Cardiac muscle cell (in vitro differentiated cells and primary cell): ENCODE measurements at regions not wholly inside any gene's neighbourhood (a gene's known extent, or its start where the extent isn't known, plus 50 kb on each side); places are given as distances from the start of the nearest gene placed in this dataset.
A peak's percentile ranks its signal among the peaks of the same experiment; 100 is the strongest.
"Not testable (repeated sequence)": the region's sequence is repeated elsewhere in the genome, so short reads cannot be mapped to it uniquely, and the experiment has no call there.

ENCODE experiments used
- DNase-seq, 2 donors: peaks; one replicate each; pipeline versions ENCODE4 v3.0.0 to v3.0.0-alpha.2; 2010 to 2017; ENCODE audit warnings: low read depth in 1 of 2, low spot score in 1 of 2
- H3K27ac ChIP-seq: fragments of 200-600 bp; sonication (generic); 2 replicates; pipeline ENCODE4 v1.5.1; 2016
- H3K27me3 ChIP-seq: fragments of 200-600 bp; sonication (generic); 2 replicates; pipeline ENCODE4 v1.6.0; 2016; ENCODE audit warnings: control low read depth
- H3K36me3 ChIP-seq: fragments of 200-600 bp; sonication (generic); 2 replicates; pipeline ENCODE4 v1.5.1; 2016; ENCODE audit warnings: control low read depth
- H3K4me1 ChIP-seq: fragments of 200-600 bp; sonication (generic); 2 replicates; pipeline ENCODE4 v1.8.1; 2017; ENCODE audit warnings: low read depth, mild to moderate bottlenecking, mixed run types
- H3K4me3 ChIP-seq: fragments of 200-600 bp; sonication (generic); 2 replicates; pipeline ENCODE4 v1.5.1; 2016; ENCODE audit warnings: mild to moderate bottlenecking
- H3K9me3 ChIP-seq: fragments of 200-600 bp; sonication (generic); 2 replicates; pipeline ENCODE4 v1.5.1; 2017; ENCODE audit warnings: low read depth, mild to moderate bottlenecking, control low read depth
- TF ChIP-seq, protein P1 (sequence below): IDR thresholded peaks from 2 replicates; pipeline ENCODE4 v1.5.1; 2012; ENCODE audit warnings: low read depth, mild to moderate bottlenecking, low read length

DNA sequence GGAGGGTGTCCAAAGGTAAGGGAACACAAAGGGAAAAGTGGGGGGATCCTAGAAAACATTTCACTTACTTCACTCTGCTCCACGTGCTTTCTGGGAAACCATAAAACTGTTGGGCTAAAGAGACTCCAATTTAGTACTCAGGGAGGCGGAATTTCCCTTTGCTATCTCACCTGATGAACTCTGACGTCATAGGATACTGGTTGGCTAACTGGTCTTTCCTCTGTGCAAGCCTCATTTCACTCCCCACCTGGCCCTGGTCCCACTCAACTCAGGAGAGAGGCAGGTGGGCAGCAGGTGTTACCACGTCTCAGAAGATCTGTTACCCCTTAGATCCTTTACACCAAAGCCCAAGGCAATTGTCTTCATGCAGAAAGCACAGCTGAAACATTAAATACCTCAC is 51.8 kb upstream of the PMAIP1 start:
- Histone ChIP-seq H3K36me3 (no peaks in the 10 kb centered on the region), H3K4me1 (no peaks in the 10 kb centered on the region), H3K4me3 (no peak overlapping the region), H3K27ac (no peak overlapping the region), H3K9me3 (no peaks in the 10 kb centered on the region), H3K27me3 (no peaks in the 10 kb centered on the region)
- DNase-seq = no peak
- TF ChIP-seq, protein P1, sequence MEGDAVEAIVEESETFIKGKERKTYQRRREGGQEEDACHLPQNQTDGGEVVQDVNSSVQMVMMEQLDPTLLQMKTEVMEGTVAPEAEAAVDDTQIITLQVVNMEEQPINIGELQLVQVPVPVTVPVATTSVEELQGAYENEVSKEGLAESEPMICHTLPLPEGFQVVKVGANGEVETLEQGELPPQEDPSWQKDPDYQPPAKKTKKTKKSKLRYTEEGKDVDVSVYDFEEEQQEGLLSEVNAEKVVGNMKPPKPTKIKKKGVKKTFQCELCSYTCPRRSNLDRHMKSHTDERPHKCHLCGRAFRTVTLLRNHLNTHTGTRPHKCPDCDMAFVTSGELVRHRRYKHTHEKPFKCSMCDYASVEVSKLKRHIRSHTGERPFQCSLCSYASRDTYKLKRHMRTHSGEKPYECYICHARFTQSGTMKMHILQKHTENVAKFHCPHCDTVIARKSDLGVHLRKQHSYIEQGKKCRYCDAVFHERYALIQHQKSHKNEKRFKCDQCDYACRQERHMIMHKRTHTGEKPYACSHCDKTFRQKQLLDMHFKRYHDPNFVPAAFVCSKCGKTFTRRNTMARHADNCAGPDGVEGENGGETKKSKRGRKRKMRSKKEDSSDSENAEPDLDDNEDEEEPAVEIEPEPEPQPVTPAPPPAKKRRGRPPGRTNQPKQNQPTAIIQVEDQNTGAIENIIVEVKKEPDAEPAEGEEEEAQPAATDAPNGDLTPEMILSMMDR = no peak

DNA sequence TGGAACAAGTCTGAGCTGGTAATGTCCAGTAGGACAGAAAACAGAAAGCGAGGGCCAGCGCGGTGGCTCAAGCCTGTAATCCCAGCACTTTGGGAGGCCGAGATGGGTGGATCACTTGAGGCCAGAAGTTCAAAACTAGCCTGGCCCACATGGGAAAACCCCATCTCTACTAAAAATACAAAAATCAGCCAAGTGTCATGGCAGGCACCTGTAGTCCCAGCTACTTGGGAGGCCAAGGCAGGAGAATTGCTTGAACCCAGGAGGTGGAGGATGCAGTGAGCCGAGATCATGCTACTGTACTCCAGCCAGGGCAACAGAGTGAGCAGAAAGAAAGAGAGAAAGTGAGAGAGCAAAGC is 52.3 kb upstream of the PMAIP1 start:
- H3K27ac ChIP-seq, H3K36me3 ChIP-seq, H3K9me3 ChIP-seq, H3K4me3 ChIP-seq, H3K27me3 ChIP-seq, DNase-seq, H3K4me1 ChIP-seq: not testable (repeated sequence)

DNA sequence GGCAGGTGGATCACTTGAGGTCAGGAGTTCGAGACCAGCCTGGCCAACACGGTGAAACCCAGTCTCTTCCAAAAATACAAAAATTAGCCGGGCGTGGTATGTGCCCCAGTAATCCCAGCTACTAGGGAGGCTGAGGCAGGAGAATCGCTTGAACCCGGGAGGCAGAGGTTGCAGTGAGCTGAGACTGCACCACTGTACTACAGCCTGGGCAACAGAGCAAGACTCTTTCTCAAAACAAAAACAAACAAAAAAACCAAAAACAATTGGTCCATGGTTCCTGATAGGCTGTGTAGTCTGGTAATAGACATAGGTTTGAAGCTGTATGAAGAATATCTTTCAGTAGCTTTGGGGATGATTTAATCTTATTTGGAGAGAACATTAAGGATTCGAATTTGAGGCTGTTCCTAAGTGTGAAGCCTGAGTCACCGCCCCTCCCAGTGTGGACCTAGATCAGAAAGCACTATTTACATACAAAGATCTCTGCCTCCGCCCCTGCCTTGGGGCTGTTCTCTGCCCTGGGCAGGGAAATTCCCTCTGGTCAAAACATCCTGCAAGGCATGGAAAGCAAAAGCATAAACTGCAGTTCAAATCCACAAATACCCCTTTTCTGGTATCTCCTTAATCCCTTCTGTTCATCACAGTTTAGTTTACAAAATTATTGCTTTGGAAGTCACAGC is 52.8 kb upstream of the PMAIP1 start:
- no peaks in the 10 kb centered on the region for H3K36me3 ChIP-seq
- H3K4me1 ChIP-seq = no peaks in the 10 kb centered on the region
- H3K27me3 ChIP-seq = no peaks in the 10 kb centered on the region
- DNase-seq = peak in 1 of 2 donors; percentile 38
- H3K4me3 ChIP-seq = no peak overlapping the region
- no peak overlapping the region for H3K27ac ChIP-seq
- no peaks in the 10 kb centered on the region for H3K9me3 ChIP-seq
- TF ChIP-seq, protein P1 = no peak

DNA sequence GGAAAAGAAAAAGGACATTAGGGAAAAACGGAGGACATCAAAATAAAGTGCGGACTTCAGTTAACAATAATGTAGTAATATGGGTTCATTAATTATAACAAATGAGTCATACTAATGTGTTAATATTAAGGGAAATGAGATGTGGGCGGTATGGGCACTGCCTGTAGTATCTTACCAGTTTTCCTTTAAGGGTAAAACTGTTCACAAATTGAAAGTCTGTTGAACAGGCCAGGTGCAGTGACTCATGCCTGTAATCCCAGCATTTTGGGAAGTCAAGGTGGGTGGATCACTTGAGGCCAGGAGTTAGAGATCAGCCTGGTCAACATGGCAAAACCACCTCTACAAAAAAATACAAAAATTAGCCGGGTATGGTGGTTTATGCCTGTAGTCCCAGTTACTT is 56.8 kb upstream of the PMAIP1 start:
- no peak for DNase-seq
- Histone ChIP-seq H3K4me1 (no peaks in the 10 kb centered on the region), H3K4me3 (no peak overlapping the region), H3K9me3 (no peaks in the 10 kb centered on the region), H3K36me3 (no peaks in the 10 kb centered on the region), H3K27me3 (no peaks in the 10 kb centered on the region), H3K27ac (no peak overlapping the region)
- TF ChIP-seq, protein P1 = no peak

DNA sequence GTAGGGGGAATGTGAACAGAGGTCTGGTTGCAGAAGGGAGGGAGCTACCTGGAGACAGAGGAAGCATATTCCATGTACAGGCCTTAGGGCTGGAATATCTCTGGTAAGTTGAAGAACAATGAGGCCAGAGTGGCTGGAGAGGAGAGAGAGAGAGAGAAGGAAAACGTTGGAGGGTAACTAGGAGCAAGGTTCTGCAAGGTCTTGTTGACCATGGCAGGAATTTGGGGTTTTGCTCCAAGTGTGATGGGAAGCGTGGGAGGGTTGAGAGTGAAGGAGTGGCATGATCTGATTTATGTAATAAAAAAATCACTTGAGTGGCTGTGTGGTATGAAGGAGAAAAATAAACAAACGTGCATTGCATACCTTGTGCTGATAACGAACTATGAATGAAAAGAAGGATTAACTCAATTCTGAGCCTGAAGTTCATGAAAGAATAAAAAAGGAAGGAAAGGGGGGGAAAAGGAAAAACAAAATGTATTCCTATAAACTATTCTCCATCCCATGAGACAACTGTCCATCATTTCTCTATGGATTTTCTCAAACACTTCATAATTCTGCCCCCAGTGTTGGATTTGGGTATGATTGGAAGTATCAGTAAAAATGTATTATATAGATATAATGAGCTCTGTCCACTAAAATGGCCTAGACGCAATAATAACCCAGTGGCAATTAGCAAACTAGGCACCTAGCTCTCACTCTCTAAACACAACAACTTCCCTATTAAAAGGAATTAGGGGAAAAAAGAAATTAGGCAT is 59.7 kb upstream of the PMAIP1 start:
- no peak overlapping the region for H3K4me3 ChIP-seq
- DNase-seq = no peak
- H3K27ac ChIP-seq = no peak overlapping the region
- no peaks in the 10 kb centered on the region for H3K36me3 ChIP-seq
- H3K9me3 ChIP-seq = no peaks in the 10 kb centered on the region
- H3K27me3 ChIP-seq = no peaks in the 10 kb centered on the region
- peaks cover 16% of the 10 kb centered on the region for H3K4me1 ChIP-seq
- TF ChIP-seq, protein P1 = peak; percentile 6

DNA sequence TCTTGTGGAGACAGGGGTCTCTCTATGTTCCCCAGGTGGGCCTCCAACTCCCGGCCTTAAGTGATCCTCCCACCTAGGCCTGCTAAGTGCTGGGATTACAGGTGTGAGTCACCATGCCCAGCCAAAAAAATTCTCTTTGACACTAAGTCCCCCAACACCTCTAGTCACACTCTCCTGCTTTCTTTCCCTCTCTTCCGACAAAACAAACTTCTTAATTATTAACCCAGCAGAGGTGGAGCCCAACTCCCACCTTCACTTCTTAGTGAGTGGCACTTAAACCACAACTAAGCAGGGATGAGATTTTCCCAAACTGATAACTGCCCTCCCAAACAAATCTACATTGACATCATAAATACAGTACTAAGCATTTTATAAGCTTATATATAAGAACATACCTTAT is 60.5 kb upstream of the PMAIP1 start:
- Histone ChIP-seq H3K36me3 (no peaks in the 10 kb centered on the region), H3K9me3 (no peaks in the 10 kb centered on the region), H3K27ac (no peak overlapping the region), H3K4me1 (peaks cover 16% of the 10 kb centered on the region), H3K27me3 (no peaks in the 10 kb centered on the region), H3K4me3 (no peak overlapping the region)
- TF ChIP-seq, protein P1 = no peak
- DNase-seq = no peak
